PFSK-1 (cell line): ENCODE measurements at regions not wholly inside any gene's neighbourhood (a gene's known extent, or its start where the extent isn't known, plus 50 kb on each side); places are given as distances from the start of the nearest gene placed in this dataset.

ENCODE experiments used
- FOXP2 ChIP-seq: optimal IDR thresholded peaks from 2 replicates; pipeline ENCODE3; 2011; ENCODE audit warnings: borderline replicate concordance, control low read depth, inconsistent platforms; ENCODE audit not compliant: insufficient read depth; ENCODE audit errors: extremely low read length, extremely low read depth
- POLR2AphosphoS5 ChIP-seq: IDR thresholded peaks from 2 replicates; pipeline ENCODE4 v1.6.1; 2012; ENCODE audit warnings: low read depth, mild to moderate bottlenecking, control low read depth, low read length, moderate library complexity
- REST ChIP-seq, 2 experiments: IDR thresholded peaks; 2 replicates each; pipeline versions ENCODE4 v1.6.1 to v1.8.0; 2011 to 2012; ENCODE audit warnings: low read depth in 2 of 2, low read length in 2 of 2, control low read depth in 1 of 2, inconsistent platforms in 1 of 2, mild to moderate bottlenecking in 1 of 2, moderate library complexity in 1 of 2; ENCODE audit not compliant: insufficient read depth in 1 of 2
- SIN3A ChIP-seq: IDR thresholded peaks from 2 replicates; pipeline ENCODE4 v1.6.1; 2012; ENCODE audit warnings: mild to moderate bottlenecking, low read length, moderate library complexity, borderline replicate concordance; ENCODE audit not compliant: insufficient read depth
- TAF1 ChIP-seq: IDR thresholded peaks from 2 replicates; pipeline ENCODE4 v1.6.1; 2012; ENCODE audit warnings: low read length, control low read depth, borderline replicate concordance; ENCODE audit not compliant: insufficient read depth

GRCh38 chr4:157824021-157824420, 348.8 kb downstream of the GASK1B start:
- TF ChIP-seq SIN3A (no peak), FOXP2 (no peak), REST (IDR thresholded peaks at IDR 0.05; ENCODE audit: insufficient read depth in 1 of 2, low read depth in 2 of 2, low read length in 2 of 2) (no peak), POLR2AphosphoS5 (no peak), TAF1 (no peak)

- TF ChIP-seq POLR2AphosphoS5 (no peak), TAF1 (no peak), SIN3A (no peak), REST (IDR thresholded peaks at IDR 0.05; ENCODE audit: insufficient read depth in 1 of 2, low read depth in 2 of 2, low read length in 2 of 2) (no peak), FOXP2 (no peak)
Measured at GRCh38 chr4:157821814-157822213, 351.0 kb downstream of the GASK1B start.

- TF ChIP-seq REST (IDR thresholded peaks at IDR 0.05; ENCODE audit: insufficient read depth in 1 of 2, low read depth in 2 of 2, low read length in 2 of 2) (no peak), POLR2AphosphoS5 (no peak), SIN3A (no peak), TAF1 (no peak), FOXP2 (no peak)
Measured at GRCh38 chr4:157819693-157820464, 352.9 kb downstream of the GASK1B start.

- no peak for TF ChIP-seq REST (IDR thresholded peaks at IDR 0.05; ENCODE audit: insufficient read depth in 1 of 2, low read depth in 2 of 2, low read length in 2 of 2)
- TF ChIP-seq SIN3A, result no peak
- TF ChIP-seq FOXP2, result no peak
- TF ChIP-seq TAF1, result no peak
Measured at GRCh38 chr4:157818946-157819692, 353.7 kb downstream of the GASK1B start.
